ENCODE measurements at regions not wholly inside any gene's neighbourhood (a gene's known extent, or its start where the extent isn't known, plus 50 kb on each side); places are given as distances from the start of the nearest gene placed in this dataset.

DNA sequence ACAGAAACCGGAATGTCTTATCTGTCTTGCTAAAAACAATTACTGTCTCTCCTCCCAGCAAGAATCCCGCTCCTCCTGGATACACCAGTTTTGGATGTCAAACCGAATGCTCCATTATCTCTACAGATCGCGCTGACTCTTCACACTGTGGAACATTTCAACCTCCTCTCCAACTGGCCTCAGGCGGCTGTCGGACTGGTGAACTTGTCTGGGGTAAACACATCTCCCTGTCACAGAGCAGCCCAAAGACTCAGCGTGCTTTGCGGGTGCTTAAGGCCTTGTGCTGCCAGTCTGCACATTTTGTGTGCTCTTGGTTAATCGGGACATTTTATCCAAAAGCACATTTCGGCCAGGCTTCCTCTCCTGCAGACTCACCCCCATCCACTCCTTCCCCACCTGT, 173.1 kb downstream of the ICOS start:
- Histone ChIP-seq H3K27me3 (no peaks in the 10 kb centered on the region), H3K9me3 (no peaks in the 10 kb centered on the region), H3K4me1 (peaks cover 0 to 52% (median 43%) of the 10 kb centered on the region in 9 donors), H3K4me3 (peak overlapping the region in 1 of 10 donors; percentile 2), H3K27ac (peak overlapping the region in 8 of 10 donors; percentile 4 to 69 (median 27)), H3K36me3 (no peaks in the 10 kb centered on the region)
- WGBS, 2 donors, result 52 to 68% methylated on average over 11 of the region's 11 CpGs
- no peak for TF ChIP-seq CTCF (IDR thresholded peaks at IDR 0.05)
- intact Hi-C loops (cut with DNase I), result loop anchor here in 4 of 10 donors (2.0 to 5.0 kb wide), 3 partner anchors 67 to 69 kb away; no protein-coding TSS in a partner anchor
- ATAC-seq, result peak in 2 of 8 donors; percentile 11 to 21
- DNase-seq, result no peak

DNA sequence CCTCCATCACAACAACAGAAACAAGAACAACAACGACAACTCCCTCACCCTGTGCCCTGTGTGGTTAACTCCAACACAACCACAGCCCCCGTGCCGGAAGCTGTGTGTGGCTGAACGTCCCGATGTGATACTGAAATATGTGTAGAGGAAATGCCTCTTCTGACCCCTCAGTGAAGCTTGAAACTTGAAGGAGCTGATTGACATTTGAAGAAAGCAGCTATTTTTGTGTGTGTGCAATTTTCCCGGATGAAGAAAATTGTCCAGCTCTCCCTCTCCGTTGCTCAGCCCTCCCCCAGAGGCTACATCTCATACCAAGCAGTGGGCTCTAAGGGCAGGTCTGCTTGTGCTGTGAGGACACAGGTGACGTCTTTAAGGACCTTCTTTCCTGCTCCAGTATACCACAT, 173.8 kb downstream of the ICOS start:
- Histone ChIP-seq H3K36me3 (no peaks in the 10 kb centered on the region), H3K4me1 (peaks cover 0 to 58% (median 50%) of the 10 kb centered on the region in 9 donors), H3K9me3 (no peaks in the 10 kb centered on the region), H3K27me3 (no peaks in the 10 kb centered on the region), H3K4me3 (peak overlapping the region in 1 of 10 donors; percentile 2), H3K27ac (peak overlapping the region in 8 of 10 donors; percentile 1 to 69 (median 27))
- 30 to 44% methylated on average over 8 of the region's 8 CpGs for WGBS, 2 donors
- peak in 7 of 8 donors; percentile 11 to 62 (median 32) for ATAC-seq
- no peak for TF ChIP-seq CTCF (IDR thresholded peaks at IDR 0.05)
- intact Hi-C loops (cut with DNase I), result no loop called here
- no peak for DNase-seq

- intact Hi-C loops (cut with DNase I), result no loop called here
- TF ChIP-seq CTCF (IDR thresholded peaks at IDR 0.05), result no peak
- peak in 3 of 8 donors; percentile 7 to 36 (median 30) for ATAC-seq
- Histone ChIP-seq H3K4me3 (no peak overlapping the region), H3K27me3 (no peaks in the 10 kb centered on the region), H3K27ac (peak overlapping the region in 7 of 10 donors; percentile 1 to 69 (median 28)), H3K36me3 (no peaks in the 10 kb centered on the region), H3K9me3 (no peaks in the 10 kb centered on the region), H3K4me1 (peaks cover 2 to 64% (median 55%) of the 10 kb centered on the region in 9 donors)
- no peak for DNase-seq
- WGBS, 2 donors, result 57 to 72% methylated on average over 5 of the region's 5 CpGs
Observed at GRCh38 chr2:204110751-204111516, 174.4 kb downstream of the ICOS start.

DNA sequence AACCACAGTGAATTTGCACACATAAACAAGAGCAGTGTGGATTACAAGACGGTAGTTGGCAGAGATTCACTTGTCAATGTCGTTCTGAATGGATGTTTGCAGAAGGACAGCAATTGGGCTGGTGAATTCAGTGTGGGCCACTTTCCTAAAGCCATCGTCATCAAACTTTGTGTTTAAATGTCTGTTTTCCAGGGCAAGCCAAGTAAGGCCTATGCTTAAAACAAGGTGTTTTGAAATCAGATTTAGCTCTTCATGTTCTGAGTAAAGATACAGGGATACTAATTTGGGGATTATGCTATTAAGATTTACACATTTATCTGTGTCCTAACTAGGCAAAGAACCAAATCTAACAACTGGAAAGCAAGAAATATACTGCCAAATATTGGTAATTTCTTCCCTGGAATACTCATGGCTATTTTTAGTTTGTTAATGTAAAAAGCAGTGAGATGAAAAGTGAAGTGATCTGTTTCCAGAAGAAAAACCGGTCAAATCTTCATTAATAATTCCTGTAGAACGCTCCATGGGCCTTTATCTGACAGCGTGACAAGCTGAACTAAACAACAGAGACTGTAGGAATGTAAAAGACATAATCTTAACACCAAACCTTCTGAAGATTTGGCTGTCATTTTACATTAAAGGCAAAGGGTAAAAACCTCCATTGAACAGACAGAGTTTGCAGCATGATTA, 175.7 kb downstream of the ICOS start:
- Histone ChIP-seq H3K36me3 (no peaks in the 10 kb centered on the region), H3K27ac (peak overlapping the region in 3 of 10 donors; percentile 21 to 69 (median 57)), H3K27me3 (no peaks in the 10 kb centered on the region), H3K4me3 (no peak overlapping the region), H3K4me1 (peaks cover 5 to 77% (median 61%) of the 10 kb centered on the region in 9 donors), H3K9me3 (no peaks in the 10 kb centered on the region)
- WGBS, 2 donors, result 66 to 67% methylated on average over 6 of the region's 6 CpGs
- DNase-seq (no peak), ATAC-seq (no peak)
- intact Hi-C loops (cut with DNase I), result no loop called here
- TF ChIP-seq CTCF (IDR thresholded peaks at IDR 0.05), result no peak

Measured in heart right ventricle (tissue), 16 donors.